A549 (cell line): ENCODE measurements at regions not wholly inside any gene's neighbourhood (a gene's known extent, or its start where the extent isn't known, plus 50 kb on each side); places are given as distances from the start of the nearest gene placed in this dataset.

Experiments
- CHD2 ChIP-seq: fragments of 150-350 bp; IDR thresholded peaks from 2 replicates; pipeline ENCODE4 v1.6.1; 2014; ENCODE audit warnings: low read length; ENCODE audit not compliant: partially characterized antibody
- CTCF ChIP-seq: fragments of >200 bp; sonication (Bioruptor Twin); formaldehyde crosslinking; IDR thresholded peaks from 3 replicates; pipeline ENCODE4 v1.5.1; 2016
- EHMT2 ChIP-seq: fragments of 200-600 bp; sonication (generic); IDR thresholded peaks from 2 replicates; pipeline ENCODE4 v1.6.1; 2016; ENCODE audit warnings: antibody characterized with exemption, low read depth, mild to moderate bottlenecking, moderate library complexity
- EP300 ChIP-seq, 2 experiments: fragments of >200 bp; sonication (Bioruptor Twin); formaldehyde crosslinking; IDR thresholded peaks; 2 replicates in 1 of 2; 3 replicates in 1 of 2; pipeline ENCODE4 v1.6.1; 2016 to 2017
- ESRRA ChIP-seq: fragments of 150-350 bp; IDR thresholded peaks from 2 replicates; pipeline ENCODE4 v1.6.1; 2014; ENCODE audit warnings: mild to moderate bottlenecking, low read length, borderline replicate concordance
- MAFK ChIP-seq: fragments of 450-650 bp; IDR thresholded peaks from 2 replicates; pipeline ENCODE4 v1.6.1; 2014; ENCODE audit not compliant: partially characterized antibody
- MAX ChIP-seq: IDR thresholded peaks from 2 replicates; pipeline ENCODE4 v1.6.1; 2012
- POLR2A ChIP-seq: IDR thresholded peaks from 2 replicates; pipeline ENCODE4 v1.6.1; 2012; ENCODE audit warnings: mild to moderate bottlenecking, low read length
- POLR2AphosphoS2 ChIP-seq: conservative IDR thresholded peaks from 2 replicates; pipeline ENCODE4 v1.6.1; 2012; ENCODE audit warnings: low read length, improper control_type of control experiment, inconsistent platforms
- RAD21 ChIP-seq, 2 experiments: fragments of >200 bp in 1 of 2; sonication (Bioruptor Twin) in 1 of 2; formaldehyde crosslinking in 1 of 2; IDR thresholded peaks in 1 of 2; conservative IDR thresholded peaks in 1 of 2; 2 replicates in 1 of 2; 3 replicates in 1 of 2; pipeline ENCODE4 v1.6.1; 2012 to 2018; ENCODE audit warnings: inconsistent platforms in 1 of 2
- RCOR1 ChIP-seq: fragments of 150-350 bp; IDR thresholded peaks from 2 replicates; pipeline ENCODE4 v1.6.1; 2014; ENCODE audit warnings: antibody characterized with exemption, low read length, low read depth
- SMC3 ChIP-seq: fragments of >200 bp; sonication (Bioruptor Twin); formaldehyde crosslinking; IDR thresholded peaks from 3 replicates; pipeline ENCODE4 v1.6.1; 2018; ENCODE audit warnings: inconsistent platforms
- ZFP36 ChIP-seq: fragments of 450-650 bp; IDR thresholded peaks from 2 replicates; pipeline ENCODE4 v1.6.1; 2014; ENCODE audit warnings: borderline replicate concordance; ENCODE audit not compliant: partially characterized antibody

GRCh38 chr10:2439983-2440382 is 627.4 kb upstream of the PFKP start:
- TF ChIP-seq ZFP36, result no peak
- no peak for TF ChIP-seq CTCF
- no peak for TF ChIP-seq RCOR1
- TF ChIP-seq POLR2AphosphoS2, result no peak
- TF ChIP-seq ESRRA, result no peak
- TF ChIP-seq SMC3, result no peak
- TF ChIP-seq MAFK, result no peak
- TF ChIP-seq RAD21 (conservative IDR thresholded peaks at IDR 0.05 in 1 of 2, IDR thresholded peaks at IDR 0.05 in 1 of 2), result no peak
- TF ChIP-seq POLR2A, result no peak
- no peak for TF ChIP-seq MAX
- no peak for TF ChIP-seq EP300 (IDR thresholded peaks at IDR 0.05)
- no peak for TF ChIP-seq CHD2
- no peak for TF ChIP-seq EHMT2
